Sigmoid colon (tissue), 4 donors: ENCODE measurements at regions not wholly inside any gene's neighbourhood (a gene's known extent, or its start where the extent isn't known, plus 50 kb on each side); places are given as distances from the start of the nearest gene placed in this dataset.

Experiments
- CTCF ChIP-seq, 4 experiments: fragments of 450-650 bp in 3 of 4; fragments of 200-600 bp in 1 of 4; IDR thresholded peaks; one replicate each; pipeline ENCODE4 v1.5.1; 2016 to 2019; ENCODE audit warnings: antibody characterized with exemption in 4 of 4, mild to moderate bottlenecking in 3 of 4, moderate library complexity in 2 of 4
- EP300 ChIP-seq, 4 donors: sonication (generic); formaldehyde crosslinking; IDR thresholded peaks; one replicate each; pipeline ENCODE4 v1.6.1; 2017; ENCODE audit warnings: antibody characterized with exemption in 4 of 4
- POLR2A ChIP-seq, 2 donors: fragments of 450-650 bp; IDR thresholded peaks; one replicate each; pipeline ENCODE4 v1.6.1; 2016; ENCODE audit warnings: antibody characterized with exemption in 2 of 2, mild to moderate bottlenecking in 2 of 2, moderate library complexity in 2 of 2
- POLR2AphosphoS5 ChIP-seq, 4 donors: sonication (generic); formaldehyde crosslinking; IDR thresholded peaks; one replicate each; pipeline ENCODE4 v1.6.1; 2017; ENCODE audit warnings: antibody characterized with exemption in 4 of 4

GRCh38 chr4:86482306-86483172, 111.6 kb upstream of the PTPN13 start:
- TF ChIP-seq CTCF (IDR thresholded peaks at IDR 0.05) (no peak), POLR2AphosphoS5 (IDR thresholded peaks at IDR 0.05) (no peak), POLR2A (IDR thresholded peaks at IDR 0.05) (no peak), EP300 (IDR thresholded peaks at IDR 0.05) (no peak)
